Smooth muscle cell (in vitro differentiated cells): ENCODE measurements at regions not wholly inside any gene's neighbourhood (a gene's known extent, or its start where the extent isn't known, plus 50 kb on each side); places are given as distances from the start of the nearest gene placed in this dataset.

Experiments used
- DNase-seq: peaks from one replicate; lab custom pipeline; 2025; ENCODE audit not compliant: unreplicated experiment; lab: John Stamatoyannopoulos, UW
- H2AFZ ChIP-seq: fragments of 200-600 bp; sonication (generic); 2 replicates; pipeline ENCODE4 v1.6.0; 2016; ENCODE audit warnings: antibody characterized with exemption, low read depth, mild to moderate bottlenecking
- H3F3A ChIP-seq: fragments of 200-600 bp; sonication (generic); 2 replicates; pipeline ENCODE4 v1.6.0; 2017; ENCODE audit warnings: antibody characterized with exemption, low read depth
- H3K27ac ChIP-seq: fragments of 200-600 bp; sonication (generic); 2 replicates; pipeline ENCODE4 v1.5.1; 2016; ENCODE audit warnings: low read depth, mild to moderate bottlenecking
- H3K27me3 ChIP-seq: fragments of 200-600 bp; sonication (generic); 2 replicates; pipeline ENCODE4 v1.6.1; 2016; ENCODE audit warnings: low read depth, mild to moderate bottlenecking
- H3K36me3 ChIP-seq: fragments of 200-600 bp; sonication (generic); 2 replicates; pipeline ENCODE4 v1.5.1; 2016; ENCODE audit warnings: low read depth
- H3K4me1 ChIP-seq: fragments of 200-600 bp; sonication (generic); 2 replicates; pipeline ENCODE4 v1.5.1; 2016; ENCODE audit warnings: low read depth
- H3K4me2 ChIP-seq: fragments of 200-600 bp; sonication (generic); 2 replicates; pipeline ENCODE4 v1.6.0; 2016; ENCODE audit warnings: mild to moderate bottlenecking
- H3K4me3 ChIP-seq: fragments of 200-600 bp; sonication (generic); 2 replicates; pipeline ENCODE4 v1.5.1; 2016; ENCODE audit warnings: mild to moderate bottlenecking
- H3K79me2 ChIP-seq: fragments of 200-600 bp; sonication (generic); 2 replicates; pipeline ENCODE4 v1.6.0; 2016; ENCODE audit warnings: low read depth, mild to moderate bottlenecking
- H3K9ac ChIP-seq: fragments of 200-600 bp; sonication (generic); 2 replicates; pipeline ENCODE4 v1.6.0; 2016; ENCODE audit warnings: low read depth
- H3K9me3 ChIP-seq: fragments of 200-600 bp; sonication (generic); replicated peaks from 2 replicates; pipeline ENCODE4 v1.5.1; 2016; ENCODE audit warnings: low read depth
- H4K20me1 ChIP-seq: fragments of 200-600 bp; sonication (generic); 2 replicates; pipeline ENCODE4 v1.6.0; 2016; ENCODE audit warnings: low read depth
- WGBS: methylation state at CpG from one replicate; pipeline ENCODE4 v1.1.7; 2016; ENCODE audit warnings: low lambda C conversion rate; 5-methylcytosine and 5-hydroxymethylcytosine counted together
- TF ChIP-seq, protein P1 (sequence below): fragments of 200-600 bp; sonication (generic); IDR thresholded peaks from 2 replicates; pipeline ENCODE4 v1.5.1; 2017; ENCODE audit warnings: borderline replicate concordance, mild to moderate bottlenecking, antibody characterized with exemption; ENCODE audit not compliant: insufficient read depth, poor library complexity, severe bottlenecking

DNA sequence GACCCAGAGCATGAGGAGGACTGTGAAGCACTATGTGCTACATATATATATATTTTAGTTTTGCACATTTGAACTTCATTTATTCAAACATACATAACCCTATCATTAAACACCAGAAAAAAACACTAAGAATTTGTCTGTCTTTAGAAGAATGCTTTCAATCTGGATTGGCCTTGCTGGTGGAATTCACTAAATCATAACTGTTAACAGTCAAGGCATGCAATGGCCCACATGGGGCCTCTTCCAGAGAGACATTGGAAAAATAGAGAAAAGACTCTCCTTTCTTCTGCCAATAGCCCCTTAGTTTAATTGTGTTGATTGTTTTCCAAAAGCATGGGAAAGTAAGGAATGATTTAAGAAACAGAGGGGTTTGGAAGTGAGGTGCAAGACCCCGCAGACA lies 77.9 kb downstream of the MRPL32 start:
- Histone ChIP-seq H3K79me2 (no peaks in the 10 kb centered on the region), H3K27ac (no peak overlapping the region), H3K4me2 (no peak overlapping the region), H3K4me3 (no peak overlapping the region), H3K36me3 (no peaks in the 10 kb centered on the region), H2AFZ (no peak overlapping the region), H3K9ac (no peak overlapping the region), H4K20me1 (no peaks in the 10 kb centered on the region), H3K4me1 (peaks cover 5% of the 10 kb centered on the region), H3F3A (no peaks in the 10 kb centered on the region), H3K27me3 (no peaks in the 10 kb centered on the region), H3K9me3 (no peaks in the 10 kb centered on the region)
- no peak for DNase-seq
- TF ChIP-seq, protein P1, sequence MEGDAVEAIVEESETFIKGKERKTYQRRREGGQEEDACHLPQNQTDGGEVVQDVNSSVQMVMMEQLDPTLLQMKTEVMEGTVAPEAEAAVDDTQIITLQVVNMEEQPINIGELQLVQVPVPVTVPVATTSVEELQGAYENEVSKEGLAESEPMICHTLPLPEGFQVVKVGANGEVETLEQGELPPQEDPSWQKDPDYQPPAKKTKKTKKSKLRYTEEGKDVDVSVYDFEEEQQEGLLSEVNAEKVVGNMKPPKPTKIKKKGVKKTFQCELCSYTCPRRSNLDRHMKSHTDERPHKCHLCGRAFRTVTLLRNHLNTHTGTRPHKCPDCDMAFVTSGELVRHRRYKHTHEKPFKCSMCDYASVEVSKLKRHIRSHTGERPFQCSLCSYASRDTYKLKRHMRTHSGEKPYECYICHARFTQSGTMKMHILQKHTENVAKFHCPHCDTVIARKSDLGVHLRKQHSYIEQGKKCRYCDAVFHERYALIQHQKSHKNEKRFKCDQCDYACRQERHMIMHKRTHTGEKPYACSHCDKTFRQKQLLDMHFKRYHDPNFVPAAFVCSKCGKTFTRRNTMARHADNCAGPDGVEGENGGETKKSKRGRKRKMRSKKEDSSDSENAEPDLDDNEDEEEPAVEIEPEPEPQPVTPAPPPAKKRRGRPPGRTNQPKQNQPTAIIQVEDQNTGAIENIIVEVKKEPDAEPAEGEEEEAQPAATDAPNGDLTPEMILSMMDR, result no peak
- WGBS, result 96% methylated on average over 1 of the region's 1 CpG

DNA sequence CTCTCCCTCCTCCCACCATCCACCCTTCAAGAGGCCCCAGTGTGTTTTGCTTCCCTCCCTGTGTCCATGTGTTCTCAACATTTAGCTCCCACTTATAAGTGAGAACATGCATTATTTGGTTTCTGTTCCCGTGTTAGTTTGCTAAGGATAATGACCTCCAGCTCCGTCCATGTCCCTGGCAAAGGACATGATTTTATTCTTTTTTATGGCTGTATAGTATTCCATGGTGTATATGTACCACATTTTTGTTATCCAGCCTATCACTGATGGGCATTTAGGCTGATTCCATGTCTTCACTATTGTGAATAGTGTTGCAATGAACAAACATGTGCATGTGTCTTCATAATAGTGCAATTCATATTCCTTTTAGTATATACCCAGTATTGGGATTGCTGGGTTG lies 79.7 kb downstream of the MRPL32 start:
- WGBS, result 89% methylated on average over 2 of the region's 2 CpGs

DNA sequence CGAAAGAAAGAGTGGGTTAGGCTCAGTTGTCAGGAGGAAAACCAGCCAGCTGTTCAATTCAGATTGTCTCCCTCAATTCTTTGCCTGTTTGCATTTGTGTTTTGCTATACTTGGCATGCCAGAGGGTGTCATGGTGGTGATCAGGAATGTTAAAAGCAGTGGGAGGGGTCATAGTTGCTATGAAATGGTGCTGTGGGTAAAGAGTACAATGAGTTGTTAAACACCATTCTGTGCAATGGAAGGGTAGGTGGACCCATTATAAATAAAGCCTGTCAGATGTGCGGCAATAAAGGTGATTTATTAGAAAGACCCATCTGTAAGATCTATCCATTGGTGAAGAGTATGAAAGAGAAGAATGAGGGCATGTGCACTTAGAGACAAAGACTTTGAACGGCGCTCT lies 82.2 kb downstream of the MRPL32 start:
- H3K27ac ChIP-seq, result no peak overlapping the region
- no peak overlapping the region for H2AFZ ChIP-seq
- 95% methylated on average over 4 of the region's 4 CpGs for WGBS
- no peaks in the 10 kb centered on the region for H3F3A ChIP-seq
- H4K20me1 ChIP-seq, result no peaks in the 10 kb centered on the region
- no peaks in the 10 kb centered on the region for H3K27me3 ChIP-seq
- no peak for DNase-seq
- H3K36me3 ChIP-seq, result no peaks in the 10 kb centered on the region
- no peaks in the 10 kb centered on the region for H3K9me3 ChIP-seq
- H3K9ac ChIP-seq, result no peak overlapping the region
- no peak overlapping the region for H3K4me3 ChIP-seq
- TF ChIP-seq, protein P1, result no peak
- H3K79me2 ChIP-seq, result no peaks in the 10 kb centered on the region
- peaks cover 13% of the 10 kb centered on the region for H3K4me1 ChIP-seq
- no peak overlapping the region for H3K4me2 ChIP-seq

More for the DNA sequence above, 79.7 kb downstream of the MRPL32 start:
- no peaks in the 10 kb centered on the region for H4K20me1 ChIP-seq
- H3K9ac ChIP-seq, result no peak overlapping the region
- no peak overlapping the region for H2AFZ ChIP-seq
- DNase-seq, result no peak
- no peak overlapping the region for H3K27ac ChIP-seq
- peaks cover 13% of the 10 kb centered on the region for H3K4me1 ChIP-seq
- no peaks in the 10 kb centered on the region for H3K36me3 ChIP-seq
- TF ChIP-seq, protein P1, result no peak
- no peaks in the 10 kb centered on the region for H3K79me2 ChIP-seq
- no peak overlapping the region for H3K4me3 ChIP-seq
- no peaks in the 10 kb centered on the region for H3K27me3 ChIP-seq
- H3F3A ChIP-seq, result no peaks in the 10 kb centered on the region
- H3K9me3 ChIP-seq, result no peaks in the 10 kb centered on the region
- no peak overlapping the region for H3K4me2 ChIP-seq

DNA sequence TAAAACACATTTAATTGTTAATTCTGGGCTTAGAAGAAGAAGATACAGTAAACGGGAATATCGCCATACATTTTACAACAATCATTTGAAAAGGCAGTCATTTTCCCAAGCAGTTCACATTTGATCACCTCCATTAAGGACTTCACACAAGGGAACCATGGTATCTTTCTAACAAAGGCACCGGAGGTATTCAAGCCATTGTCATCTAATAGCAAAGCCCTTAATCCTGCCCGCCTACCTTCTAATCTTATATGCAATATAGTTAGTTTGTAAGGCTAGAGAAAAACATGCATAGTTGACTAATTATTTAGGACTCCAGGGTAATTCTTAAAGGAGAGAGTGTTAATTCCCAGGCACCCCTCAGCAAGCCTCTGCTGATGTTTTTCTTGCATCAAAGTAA lies 83.1 kb downstream of the MRPL32 start:
- no peaks in the 10 kb centered on the region for H4K20me1 ChIP-seq
- H3K9ac ChIP-seq, result no peak overlapping the region
- no peaks in the 10 kb centered on the region for H3F3A ChIP-seq
- H3K9me3 ChIP-seq, result no peaks in the 10 kb centered on the region
- no peak overlapping the region for H2AFZ ChIP-seq
- no peak overlapping the region for H3K4me2 ChIP-seq
- H3K4me3 ChIP-seq, result no peak overlapping the region
- H3K27me3 ChIP-seq, result no peaks in the 10 kb centered on the region
- H3K36me3 ChIP-seq, result no peaks in the 10 kb centered on the region
- H3K79me2 ChIP-seq, result no peaks in the 10 kb centered on the region
- no peak for DNase-seq
- peaks cover 13% of the 10 kb centered on the region for H3K4me1 ChIP-seq
- TF ChIP-seq, protein P1, result no peak
- WGBS, result 89% methylated on average over 4 of the region's 4 CpGs
- no peak overlapping the region for H3K27ac ChIP-seq
